H1 (cell line): ENCODE measurements at regions not wholly inside any gene's neighbourhood (a gene's known extent, or its start where the extent isn't known, plus 50 kb on each side); places are given as distances from the start of the nearest gene placed in this dataset.
A peak's percentile ranks its signal among the peaks of the same experiment; 100 is the strongest.

Source experiments
- CTCF ChIA-PET: fragments of 300-600 bp; sonication (Branson Sonifier 250); formaldehyde crosslinking; loops from one replicate; lab custom pipeline; 2021; ENCODE audit not compliant: partially characterized antibody; lab: Charles Lee
- POLR2A ChIA-PET: fragments of 300-600 bp; sonication (Branson Sonifier 250); formaldehyde crosslinking; loops from one replicate; lab custom pipeline; 2021; ENCODE audit warnings: inconsistent platforms; ENCODE audit not compliant: partially characterized antibody; lab: Charles Lee
- DNase-seq, 2 experiments: peaks; one replicate each; pipeline versions ENCODE4 v3.0.0 to v3.0.0-alpha.2; 2010 to 2022; ENCODE audit warnings: low spot score in 2 of 2, low read depth in 1 of 2, mixed read lengths in 1 of 2
- FAIRE-seq: peaks from 2 replicates; lab custom pipeline; 2011; peaks lifted over from hg19 to GRCh38; lab: Jason Lieb, UNC
- H2AFZ ChIP-seq: 2 replicates; pipeline ENCODE4 v1.8.1; 2012; ENCODE audit warnings: low read length, inconsistent platforms
- H2AK5ac ChIP-seq: 2 replicates; pipeline ENCODE4 v1.6.1; 2013; ENCODE audit warnings: low read depth, low read length
- H2BK120ac ChIP-seq: replicated peaks from 2 replicates; pipeline ENCODE3; 2013; ENCODE audit warnings: low read depth, low read length, inconsistent platforms
- H2BK12ac ChIP-seq: 2 replicates; pipeline ENCODE4 v1.6.1; 2013; ENCODE audit warnings: low read depth, low read length
- H2BK15ac ChIP-seq: 2 replicates; pipeline ENCODE4 v1.6.1; 2013; ENCODE audit warnings: low read length
- H2BK20ac ChIP-seq: 2 replicates; pipeline ENCODE4 v1.6.1; 2013; ENCODE audit warnings: low read length
- H2BK5ac ChIP-seq: 2 replicates; pipeline ENCODE4 v1.6.1; 2013; ENCODE audit warnings: low read depth, low read length
- H3K14ac ChIP-seq: 2 replicates; pipeline ENCODE4 v1.6.1; 2013; ENCODE audit warnings: inconsistent platforms; ENCODE audit not compliant: insufficient read length
- H3K18ac ChIP-seq: 2 replicates; pipeline ENCODE4 v1.6.1; 2013; ENCODE audit warnings: low read length; ENCODE audit errors: extremely low read depth
- H3K23ac ChIP-seq: 2 replicates; pipeline ENCODE4 v1.6.1; 2013; ENCODE audit warnings: inconsistent platforms; ENCODE audit not compliant: insufficient read length
- H3K23me2 ChIP-seq: 2 replicates; pipeline ENCODE4 v1.6.1; 2013; ENCODE audit warnings: low read depth, low read length
- H3K27ac ChIP-seq: 2 replicates; pipeline ENCODE4 v1.6.1; 2011; ENCODE audit warnings: low read depth, low read length, inconsistent platforms
- H3K27me3 ChIP-seq, 4 experiments: replicated peaks in 1 of 4; 1 replicate in 1 of 4; 2 replicates in 3 of 4; pipeline versions ENCODE4 v1.6.1 to v1.8.1; 2011 to 2013; ENCODE audit warnings: low read length in 3 of 4, mild to moderate bottlenecking in 3 of 4, inconsistent platforms in 2 of 4, mixed read lengths in 2 of 4, moderate library complexity in 1 of 4; ENCODE audit not compliant: control insufficient read depth in 3 of 4, insufficient read depth in 3 of 4; ENCODE audit errors: extremely low read depth in 1 of 4
- H3K36me3 ChIP-seq, 4 experiments: 2 replicates each; pipeline versions ENCODE4 v1.6.1 to v1.8.1; 2011 to 2013; ENCODE audit warnings: mild to moderate bottlenecking in 4 of 4, low read length in 3 of 4, moderate library complexity in 2 of 4, control low read depth in 1 of 4, inconsistent platforms in 1 of 4; ENCODE audit not compliant: insufficient read depth in 4 of 4, control insufficient read depth in 2 of 4
- H3K4ac ChIP-seq: replicated peaks from 2 replicates; pipeline ENCODE3; 2013; ENCODE audit warnings: low read length, low read depth, mixed read lengths, inconsistent platforms; ENCODE audit not compliant: insufficient read length
- H3K4me1 ChIP-seq, 4 experiments: replicated peaks in 1 of 4; 1 replicate in 1 of 4; 2 replicates in 3 of 4; pipeline versions ENCODE4 v1.6.1 to v1.8.1; 2011 to 2013; ENCODE audit warnings: low read length in 3 of 4, inconsistent platforms in 2 of 4, mixed read lengths in 1 of 4; ENCODE audit not compliant: insufficient read depth in 4 of 4, control insufficient read depth in 3 of 4
- H3K4me2 ChIP-seq, 2 experiments: 2 replicates each; pipeline versions ENCODE4 v1.6.1 to v1.8.1; 2011 to 2013; ENCODE audit warnings: low read depth in 2 of 2, low read length in 2 of 2, control low read depth in 1 of 2, inconsistent platforms in 1 of 2, mild to moderate bottlenecking in 1 of 2; ENCODE audit not compliant: insufficient read depth in 1 of 2
- H3K4me3 ChIP-seq, 4 experiments: fragments of 200-600, 300-600 bp in 1 of 4; sonication (generic), shearing (Covaris generic), sonication (Bioruptor Twin) in 1 of 4; 2 replicates each; pipeline versions ENCODE4 v1.5.1 to v1.8.1; 2011 to 2016; ENCODE audit warnings: low read length in 4 of 4, low read depth in 3 of 4, control low read depth in 2 of 4, inconsistent platforms in 2 of 4, mild to moderate bottlenecking in 2 of 4, mixed read lengths in 1 of 4, moderate library complexity in 1 of 4; ENCODE audit not compliant: insufficient read depth in 2 of 4; ENCODE audit errors: extremely low read depth in 1 of 4
- H3K56ac ChIP-seq: replicated peaks from 2 replicates; pipeline ENCODE3; 2013; ENCODE audit warnings: low read depth, mild to moderate bottlenecking, mixed read lengths, low read length, inconsistent platforms; ENCODE audit not compliant: insufficient read length
- H3K79me1 ChIP-seq: 2 replicates; pipeline ENCODE4 v1.6.1; 2013; ENCODE audit warnings: low read depth, low read length, control low read depth
- H3K79me2 ChIP-seq, 2 experiments: 2 replicates each; pipeline versions ENCODE4 v1.6.1 to v1.8.1; 2012 to 2013; ENCODE audit warnings: low read length in 2 of 2, mild to moderate bottlenecking in 2 of 2, inconsistent platforms in 1 of 2; ENCODE audit not compliant: insufficient read depth in 2 of 2, control insufficient read depth in 1 of 2
- H3K9ac ChIP-seq, 4 experiments: replicated peaks in 1 of 4; 1 replicate in 1 of 4; 2 replicates in 3 of 4; pipeline versions ENCODE4 v1.6.1 to v1.8.1; 2011 to 2013; ENCODE audit warnings: low read depth in 3 of 4, low read length in 3 of 4, control low read depth in 2 of 4, mild to moderate bottlenecking in 2 of 4, moderate library complexity in 2 of 4, inconsistent platforms in 1 of 4; ENCODE audit errors: extremely low read depth in 1 of 4
- H3K9me3 ChIP-seq, 2 experiments: 2 replicates each; pipeline versions ENCODE4 v1.6.1 to v1.8.1; 2012 to 2013; ENCODE audit warnings: mild to moderate bottlenecking in 2 of 2, moderate library complexity in 2 of 2, control low read depth in 1 of 2, inconsistent platforms in 1 of 2, low read depth in 1 of 2, low read length in 1 of 2, mixed read lengths in 1 of 2; ENCODE audit not compliant: insufficient read depth in 2 of 2
- H4K20me1 ChIP-seq, 2 experiments: replicated peaks in 1 of 2; 2 replicates each; pipeline versions ENCODE3 to v1.8.1; 2011 to 2013; ENCODE audit warnings: inconsistent platforms in 2 of 2, low read length in 2 of 2, mild to moderate bottlenecking in 1 of 2; ENCODE audit not compliant: insufficient read depth in 2 of 2, control insufficient read depth in 1 of 2
- H4K5ac ChIP-seq: 2 replicates; pipeline ENCODE4 v1.6.1; 2013; ENCODE audit warnings: low read length, low read depth, mixed read lengths, inconsistent platforms; ENCODE audit not compliant: insufficient read length
- H4K8ac ChIP-seq: 2 replicates; pipeline ENCODE4 v1.8.0; 2013; ENCODE audit warnings: mild to moderate bottlenecking, moderate library complexity, low read length, inconsistent platforms; ENCODE audit not compliant: insufficient read depth; ENCODE audit errors: extremely low read depth
- H4K91ac ChIP-seq: replicated peaks from 2 replicates; pipeline ENCODE3; 2013; ENCODE audit warnings: low read length, mixed read lengths, inconsistent platforms; ENCODE audit not compliant: insufficient read length
- ATF3 ChIP-seq: IDR thresholded peaks from 2 replicates; pipeline ENCODE4 v1.6.1; 2011; ENCODE audit warnings: low read depth, mild to moderate bottlenecking, low read length; ENCODE audit not compliant: insufficient read depth
- CTCF ChIP-seq, 3 experiments: IDR thresholded peaks; 1 replicate in 2 of 3; 2 replicates in 1 of 3; pipeline versions ENCODE4 v1.5.1 to v1.6.1; 2011; ENCODE audit warnings: low read length in 3 of 3, mild to moderate bottlenecking in 3 of 3, inconsistent platforms in 2 of 3, low read depth in 1 of 3, moderate library complexity in 1 of 3; ENCODE audit not compliant: insufficient read depth in 1 of 3; ENCODE audit errors: control extremely low read depth in 1 of 3
- KDM1A ChIP-seq: fragments of 200-600, 300-600 bp; sonication (generic); IDR thresholded peaks from 2 replicates; pipeline ENCODE4 v1.7.1; 2016; ENCODE audit warnings: mild to moderate bottlenecking, low read length, borderline replicate concordance
- NRF1 ChIP-seq: IDR thresholded peaks from 2 replicates; pipeline ENCODE4 v1.6.1; 2011; ENCODE audit warnings: mild to moderate bottlenecking, low read depth, low read length, improper control_type of control experiment
- RAD21 ChIP-seq, 2 experiments: IDR thresholded peaks in 1 of 2; conservative IDR thresholded peaks in 1 of 2; 2 replicates each; pipeline ENCODE4 v1.6.1; 2011; ENCODE audit warnings: low read depth in 2 of 2, low read length in 2 of 2, improper control_type of control experiment in 1 of 2, inconsistent platforms in 1 of 2, mild to moderate bottlenecking in 1 of 2, moderate library complexity in 1 of 2
- TCF12 ChIP-seq: IDR thresholded peaks from 2 replicates; pipeline ENCODE4 v1.6.1; 2011; ENCODE audit warnings: low read depth, mild to moderate bottlenecking, low read length
- WGBS, 2 experiments: shearing (Covaris generic) in 1 of 2; methylation state at CpG; one replicate each; pipeline versions ENCODE4 v1.1.6 to v1.1.7; 2013 to 2015; ENCODE audit warnings: low lambda C conversion rate in 2 of 2, mixed read lengths in 2 of 2, inconsistent platforms in 1 of 2, low coverage in 1 of 2, missing lambda C conversion rate in 1 of 2; ENCODE audit not compliant: insufficient replicate concordance in 2 of 2, insufficient coverage in 1 of 2, insufficient read length in 1 of 2; ENCODE audit errors: extremely low coverage in 1 of 2, missing lambda C conversion rate in 1 of 2; 5-methylcytosine and 5-hydroxymethylcytosine counted together

DNA sequence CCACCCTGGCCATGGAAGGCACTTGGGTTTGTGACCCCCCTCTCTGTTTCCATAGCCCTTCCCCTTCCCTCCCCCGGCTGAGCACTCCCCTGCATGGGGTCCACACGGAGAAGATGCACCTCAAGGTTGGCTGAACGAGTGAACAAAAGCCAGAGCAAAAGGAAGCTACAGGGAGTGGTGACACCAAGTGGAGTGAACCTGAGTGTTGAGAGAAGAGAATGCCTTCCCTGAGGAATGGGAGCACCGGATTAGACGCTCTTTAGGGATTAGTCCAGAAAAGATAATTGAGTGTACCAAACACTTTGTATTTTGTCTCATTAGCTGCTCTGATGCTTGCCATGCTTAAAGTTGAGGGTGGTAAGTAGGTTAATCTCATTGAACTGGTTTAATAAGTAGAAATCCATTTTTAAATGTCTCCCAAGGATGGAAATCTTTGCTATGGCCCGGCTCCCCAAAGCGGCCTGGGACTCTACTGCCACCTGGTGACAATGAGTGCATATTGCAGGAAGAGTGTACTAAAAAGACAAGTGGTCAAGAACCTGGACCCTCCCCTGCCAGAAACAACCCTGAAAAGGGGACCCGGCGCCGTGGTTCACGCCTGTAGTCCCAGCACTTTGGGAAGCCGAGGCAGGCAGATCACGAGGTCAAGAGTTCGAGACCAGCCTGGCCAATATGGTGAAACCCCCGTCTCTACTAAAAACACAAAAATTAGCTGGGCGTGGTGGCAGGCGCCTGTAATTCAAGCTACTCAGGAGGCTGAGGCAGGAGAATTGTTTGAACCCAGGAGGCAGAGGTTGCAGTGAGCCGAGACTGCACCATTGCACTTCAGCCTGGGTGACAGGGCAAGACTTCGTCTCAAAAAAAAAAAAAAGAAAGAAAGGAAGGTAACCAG lies 150.6 kb upstream of the ZC3H12A start:
- H4K91ac ChIP-seq = peak overlapping the region; percentile 62
- no peaks in the 10 kb centered on the region for H3K79me1 ChIP-seq
- peak overlapping the region; percentile 63; the same call in 1 of the 2 replicates for H4K8ac ChIP-seq
- no peak overlapping the region; a peak in 1 of 4 replicates for H3K4me2 ChIP-seq
- no peak overlapping the region for H3K27ac ChIP-seq
- no peak overlapping the region for H3K14ac ChIP-seq
- H3K23me2 ChIP-seq = peaks cover 2% of the 10 kb centered on the region; the same call in 1 of the 2 replicates
- H3K23ac ChIP-seq = no peak overlapping the region
- peak overlapping the region; percentile 53 for H4K5ac ChIP-seq
- POLR2A ChIA-PET = interaction anchor here (0.7 to 1.9 kb wide), 2 partner anchors 82 to 266 kb away, joined by 3 to 4 read pairs; no protein-coding TSS in a partner anchor
- no peaks in the 10 kb centered on the region for H3K79me2 ChIP-seq
- H3K36me3 ChIP-seq = no peaks in the 10 kb centered on the region
- no peak overlapping the region for H2BK120ac ChIP-seq
- no peak for TF ChIP-seq NRF1
- 0 out of 2 replicates have a peak, but pooled peaks have one; percentile 47 for TF ChIP-seq KDM1A
- peak; percentile 92 to 94 for TF ChIP-seq RAD21 (IDR thresholded peaks at IDR 0.05 in 1 of 2, conservative IDR thresholded peaks at IDR 0.05 in 1 of 2; ENCODE audit: low read depth in 2 of 2, low read length in 2 of 2)
- no peak for TF ChIP-seq ATF3
- peak; percentile 67 to 85 (median 76) for TF ChIP-seq CTCF (IDR thresholded peaks at IDR 0.05; ENCODE audit: control extremely low read depth in 1 of 3, insufficient read depth in 1 of 3, low read depth in 1 of 3, low read length in 3 of 3)
- no peak for TF ChIP-seq TCF12
- no peak overlapping the region for H3K4ac ChIP-seq
- DNase-seq (peak; percentile 44 to 87), FAIRE-seq (no peak)
- H3K9me3 ChIP-seq = no peaks in the 10 kb centered on the region
- H2BK5ac ChIP-seq = no peak overlapping the region
- peak overlapping the region; percentile 68; the same call in 1 of the 2 replicates for H2BK12ac ChIP-seq
- H2BK15ac ChIP-seq = no peak overlapping the region
- no peak overlapping the region for H2AK5ac ChIP-seq
- CTCF ChIA-PET = interaction anchor here (0.6 to 4.2 kb wide), 63 partner anchors 8 to 823 kb away, joined by 3 to 41 read pairs (median 4); no protein-coding TSS in a partner anchor
- H3K4me1 ChIP-seq = peaks cover 0 to 5% (median 1%) of the 10 kb centered on the region in 4 experiments; a peak in 3 of 7 replicates
- H3K27me3 ChIP-seq = no peaks in the 10 kb centered on the region; a peak in 1 of 7 replicates
- H4K20me1 ChIP-seq = no peaks in the 10 kb centered on the region
- WGBS, 2 experiments = 47% methylated on average over 17 of the region's 19 CpGs; no CpG with 5 or more reads in 1 of the 2 experiments
- H3K56ac ChIP-seq = no peak overlapping the region
- H2BK20ac ChIP-seq = 0 out of 2 replicates have a peak overlapping the region, but pooled peaks have one; percentile 21
- H3K18ac ChIP-seq = peak overlapping the region; percentile 15; the same call in 1 of the 2 replicates
- H2AFZ ChIP-seq = no peak overlapping the region
- no peak overlapping the region for H3K9ac ChIP-seq
- no peak overlapping the region for H3K4me3 ChIP-seq
